ENCODE measurements at regions not wholly inside any gene's neighbourhood (a gene's known extent, or its start where the extent isn't known, plus 50 kb on each side); places are given as distances from the start of the nearest gene placed in this dataset.

GRCh38 chr9:11755951-11756350 lies 937.2 kb upstream of the TYRP1 start:
- FAIRE-seq, result no peak

GRCh38 chr9:11757408-11757807 lies 935.8 kb upstream of the TYRP1 start:
- FAIRE-seq, result no peak

GRCh38 chr9:11758016-11758415 lies 935.2 kb upstream of the TYRP1 start:
- no peak for FAIRE-seq

GRCh38 chr9:11779971-11780370 lies 913.2 kb upstream of the TYRP1 start:
- no peak for FAIRE-seq

GRCh38 chr9:11792870-11793269 lies 900.3 kb upstream of the TYRP1 start:
- FAIRE-seq, result no peak

GRCh38 chr9:11794984-11795383 lies 898.2 kb upstream of the TYRP1 start:
- no peak for FAIRE-seq

GRCh38 chr9:11805969-11806368 lies 887.2 kb upstream of the TYRP1 start:
- no peak for FAIRE-seq

GRCh38 chr9:11821306-11821975 lies 871.7 kb upstream of the TYRP1 start:
- no peak for FAIRE-seq

- FAIRE-seq, result no peak
These were observed 865.0 kb upstream of the TYRP1 start for GRCh38 chr9:11828201-11828600.

GRCh38 chr9:11833056-11833455 lies 860.1 kb upstream of the TYRP1 start:
- no peak for FAIRE-seq

- no peak for FAIRE-seq
These were observed 824.4 kb upstream of the TYRP1 start for GRCh38 chr9:11868795-11869194.

- FAIRE-seq, result no peak
These were observed 821.3 kb upstream of the TYRP1 start for GRCh38 chr9:11871852-11872251.

GRCh38 chr9:11872471-11872870 lies 820.7 kb upstream of the TYRP1 start:
- FAIRE-seq, result peak; percentile 33

- no peak for FAIRE-seq
These were observed 818.8 kb upstream of the TYRP1 start for GRCh38 chr9:11874414-11874813.

- no peak for FAIRE-seq
These were observed 800.8 kb upstream of the TYRP1 start for GRCh38 chr9:11892401-11892800.

GRCh38 chr9:11893331-11893730 lies 799.9 kb upstream of the TYRP1 start:
- no peak for FAIRE-seq

GRCh38 chr9:11894136-11894535 lies 799.0 kb upstream of the TYRP1 start:
- FAIRE-seq, result no peak

- FAIRE-seq, result peak; percentile 55
These were observed 790.6 kb upstream of the TYRP1 start for GRCh38 chr9:11902610-11903009.

GRCh38 chr9:11915699-11916098 lies 777.5 kb upstream of the TYRP1 start:
- no peak for FAIRE-seq

- no peak for FAIRE-seq
These were observed 764.3 kb upstream of the TYRP1 start for GRCh38 chr9:11928871-11929321.

GRCh38 chr9:11931109-11931508 lies 762.1 kb upstream of the TYRP1 start:
- no peak for FAIRE-seq

- FAIRE-seq, result no peak
These were observed 761.4 kb upstream of the TYRP1 start for GRCh38 chr9:11931751-11932150.

- FAIRE-seq, result peak; percentile 92
These were observed 759.3 kb upstream of the TYRP1 start for GRCh38 chr9:11933926-11934325.

GRCh38 chr9:11946531-11946930 lies 746.7 kb upstream of the TYRP1 start:
- FAIRE-seq, result no peak

GRCh38 chr9:11962327-11962726 lies 730.9 kb upstream of the TYRP1 start:
- FAIRE-seq, result no peak
